Neural crest cell (in vitro differentiated cells): ENCODE measurements at regions not wholly inside any gene's neighbourhood (a gene's known extent, or its start where the extent isn't known, plus 50 kb on each side); places are given as distances from the start of the nearest gene placed in this dataset.

ENCODE experiments used
- DNase-seq: peaks from one replicate; pipeline ENCODE4 v3.0.0; 2021; ENCODE audit warnings: low read depth, mixed read lengths, low spot score
- H3K27ac Mint-ChIP-seq: one replicate; pipeline ENCODE4 v1.8.0; 2021; ENCODE audit warnings: mild to moderate bottlenecking, mixed read lengths; ENCODE audit not compliant: unreplicated experiment
- H3K27me3 Mint-ChIP-seq: 2 replicates; pipeline ENCODE4 v1.8.0; 2021; ENCODE audit warnings: low read depth, mild to moderate bottlenecking, mixed read lengths
- H3K36me3 Mint-ChIP-seq: 2 replicates; pipeline ENCODE4 v1.8.0; 2021; ENCODE audit warnings: low read depth, mild to moderate bottlenecking, mixed read lengths
- H3K4me1 Mint-ChIP-seq: 2 replicates; pipeline ENCODE4 v1.8.0; 2021; ENCODE audit warnings: mixed read lengths
- H3K4me3 Mint-ChIP-seq: one replicate; pipeline ENCODE4 v1.8.0; 2021; ENCODE audit warnings: mild to moderate bottlenecking, mixed read lengths
- H3K9me3 Mint-ChIP-seq: 2 replicates; pipeline ENCODE4 v1.8.0; 2021; ENCODE audit warnings: mixed read lengths
- CTCF ChIP-seq: fragments of 200-600 bp; sonication (generic); conservative IDR thresholded peaks from 2 replicates; pipeline ENCODE4 v1.5.0; 2021; ENCODE audit warnings: antibody characterized with exemption, mild to moderate bottlenecking

- no peaks in the 10 kb centered on the region for H3K9me3 Mint-ChIP-seq
- no peaks in the 10 kb centered on the region for H3K36me3 Mint-ChIP-seq
- DNase-seq: no peak
- no peak overlapping the region for H3K27ac Mint-ChIP-seq
- no peak overlapping the region for H3K4me3 Mint-ChIP-seq
- peaks cover 58% of the 10 kb centered on the region for H3K27me3 Mint-ChIP-seq
- peak; percentile 44 for TF ChIP-seq CTCF
- peaks cover 10% of the 10 kb centered on the region for H3K4me1 Mint-ChIP-seq
Measured at GRCh38 chr2:238771218-238771617, 76.7 kb upstream of the TWIST2 start.

DNA sequence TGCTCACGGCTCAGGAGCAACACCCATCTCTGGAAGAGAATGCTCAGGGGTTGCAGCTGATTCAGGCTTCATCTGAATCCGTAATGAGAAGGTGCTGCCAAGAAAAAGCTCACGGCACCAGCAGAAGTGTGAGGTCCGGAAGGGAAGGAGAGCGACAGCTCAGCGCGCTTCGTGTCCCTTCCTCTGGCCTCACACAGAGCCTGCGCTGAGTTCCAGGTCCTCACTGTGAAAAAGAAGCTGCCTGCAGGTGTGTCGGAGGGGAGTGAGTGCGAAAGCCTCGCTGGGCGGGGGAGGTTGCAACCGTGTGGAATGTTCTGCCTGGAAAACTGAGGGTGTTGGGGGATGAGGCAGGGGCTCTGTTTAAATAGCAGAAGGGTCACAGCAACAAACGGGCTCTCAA, 76.2 kb upstream of the TWIST2 start:
- H3K9me3 Mint-ChIP-seq: no peaks in the 10 kb centered on the region
- TF ChIP-seq CTCF: no peak
- H3K36me3 Mint-ChIP-seq: no peaks in the 10 kb centered on the region
- DNase-seq: no peak
- H3K27ac Mint-ChIP-seq: no peak overlapping the region
- peaks cover 54% of the 10 kb centered on the region for H3K27me3 Mint-ChIP-seq
- H3K4me1 Mint-ChIP-seq: peaks cover 10% of the 10 kb centered on the region
- H3K4me3 Mint-ChIP-seq: no peak overlapping the region

- Mint-ChIP-seq H3K36me3 (no peaks in the 10 kb centered on the region), H3K9me3 (no peaks in the 10 kb centered on the region), H3K4me3 (no peak overlapping the region), H3K27me3 (peaks cover 44% of the 10 kb centered on the region), H3K27ac (no peak overlapping the region), H3K4me1 (peaks cover 10% of the 10 kb centered on the region)
- TF ChIP-seq CTCF: no peak
- no peak for DNase-seq
Measured at GRCh38 chr2:238772635-238773297, 75.1 kb upstream of the TWIST2 start.

DNA sequence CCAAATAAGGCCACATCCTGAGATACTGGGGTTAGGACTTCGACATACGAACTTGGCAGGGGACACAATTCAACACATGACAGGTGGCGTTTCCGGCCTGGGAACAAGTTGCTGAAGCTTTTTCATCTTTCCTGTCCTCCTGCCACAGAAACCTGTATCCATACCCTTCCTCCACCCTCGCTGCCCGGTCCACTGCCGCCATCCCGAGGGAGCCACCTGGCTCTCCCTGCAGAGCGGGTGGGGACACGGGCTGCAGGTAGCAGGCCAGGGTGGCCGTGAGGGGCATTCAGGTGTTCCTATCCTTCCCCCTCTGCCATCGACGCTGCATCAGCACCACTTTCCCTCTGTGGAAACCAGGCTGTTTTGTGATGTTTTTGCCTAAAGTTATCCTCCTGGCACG, 74.4 kb upstream of the TWIST2 start:
- DNase-seq: no peak
- Mint-ChIP-seq H3K9me3 (no peaks in the 10 kb centered on the region), H3K27ac (no peak overlapping the region), H3K27me3 (peaks cover 39% of the 10 kb centered on the region), H3K4me1 (peaks cover 10% of the 10 kb centered on the region), H3K36me3 (no peaks in the 10 kb centered on the region), H3K4me3 (no peak overlapping the region)
- no peak for TF ChIP-seq CTCF

DNA sequence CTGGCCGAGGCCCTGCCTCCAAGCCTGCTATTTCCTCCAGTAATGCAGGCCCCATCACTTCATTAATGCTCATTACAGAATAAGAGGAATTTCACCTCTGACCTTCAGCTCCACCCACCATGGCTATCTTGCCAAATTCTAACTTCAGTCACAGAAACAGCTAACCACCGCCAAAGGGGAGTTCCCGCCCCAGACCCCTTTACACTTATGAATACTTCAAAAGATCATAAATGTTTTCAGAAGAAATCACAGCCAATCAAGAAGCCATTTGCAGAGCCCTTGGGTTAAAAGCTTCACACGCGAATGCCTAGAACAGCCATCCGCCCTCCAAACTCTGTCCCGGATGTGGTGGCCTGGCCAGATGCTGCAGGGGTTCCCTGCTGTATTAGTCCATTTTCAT, 73.8 kb upstream of the TWIST2 start:
- Mint-ChIP-seq H3K27me3 (peaks cover 33% of the 10 kb centered on the region), H3K4me1 (peaks cover 10% of the 10 kb centered on the region), H3K27ac (no peak overlapping the region), H3K4me3 (no peak overlapping the region), H3K9me3 (no peaks in the 10 kb centered on the region), H3K36me3 (no peaks in the 10 kb centered on the region)
- DNase-seq: no peak
- TF ChIP-seq CTCF: no peak
